Kidney glomerular epithelial cell (primary cell): ENCODE measurements at regions not wholly inside any gene's neighbourhood (a gene's known extent, or its start where the extent isn't known, plus 50 kb on each side); places are given as distances from the start of the nearest gene placed in this dataset.
A peak's percentile ranks its signal among the peaks of the same experiment; 100 is the strongest.
"Not testable (repeated sequence)": the region's sequence is repeated elsewhere in the genome, so short reads cannot be mapped to it uniquely, and the experiment has no call there.

Experiments used
- DNase-seq: peaks from one replicate; lab custom pipeline; 2025; lab: John Stamatoyannopoulos, UW

GRCh38 chr16:85514295-85514597 is 98.9 kb upstream of the GSE1 start:
- DNase-seq: no peak

GRCh38 chr16:85514598-85515318 is 98.4 kb upstream of the GSE1 start:
- DNase-seq: peak; percentile 88

GRCh38 chr16:85515319-85515745 is 97.8 kb upstream of the GSE1 start:
- DNase-seq: no peak

GRCh38 chr16:85515830-85516397 is 97.2 kb upstream of the GSE1 start:
- no peak for DNase-seq

- DNase-seq: no peak
Measured at GRCh38 chr16:85517154-85517553, 96.0 kb upstream of the GSE1 start.

GRCh38 chr16:85517563-85518179 is 95.5 kb upstream of the GSE1 start:
- DNase-seq: no peak

- DNase-seq: no peak
Measured at GRCh38 chr16:85518398-85519049, 94.6 kb upstream of the GSE1 start.

GRCh38 chr16:85519050-85519440 is 94.1 kb upstream of the GSE1 start:
- DNase-seq: not testable (repeated sequence)

GRCh38 chr16:85519540-85520231 is 93.4 kb upstream of the GSE1 start:
- no peak for DNase-seq

GRCh38 chr16:85520853-85521521 is 92.1 kb upstream of the GSE1 start:
- no peak for DNase-seq

GRCh38 chr16:85521552-85522307 is 91.4 kb upstream of the GSE1 start:
- DNase-seq: no peak

- no peak for DNase-seq
Measured at GRCh38 chr16:85522308-85522841, 90.7 kb upstream of the GSE1 start.

- no peak for DNase-seq
Measured at GRCh38 chr16:85522842-85523601, 90.1 kb upstream of the GSE1 start.

GRCh38 chr16:85523602-85524364 is 89.3 kb upstream of the GSE1 start:
- no peak for DNase-seq

GRCh38 chr16:85524365-85524629 is 88.8 kb upstream of the GSE1 start:
- DNase-seq: no peak

GRCh38 chr16:85524630-85525419 is 88.3 kb upstream of the GSE1 start:
- DNase-seq: no peak

GRCh38 chr16:85525420-85526184 is 87.5 kb upstream of the GSE1 start:
- DNase-seq: no peak
